NCI-H345 treated with DMSO at 0.1 percent for 48 hours (cell line): ENCODE measurements at regions not wholly inside any gene's neighbourhood (a gene's known extent, or its start where the extent isn't known, plus 50 kb on each side); places are given as distances from the start of the nearest gene placed in this dataset.
A peak's percentile ranks its signal among the peaks of the same experiment; 100 is the strongest.
"Not testable (repeated sequence)": the region's sequence is repeated elsewhere in the genome, so short reads cannot be mapped to it uniquely, and the experiment has no call there.

Experiments
- DNase-seq: peaks from one replicate; lab custom pipeline; 2025; ENCODE audit not compliant: unreplicated experiment; lab: John Stamatoyannopoulos, UW

DNA sequence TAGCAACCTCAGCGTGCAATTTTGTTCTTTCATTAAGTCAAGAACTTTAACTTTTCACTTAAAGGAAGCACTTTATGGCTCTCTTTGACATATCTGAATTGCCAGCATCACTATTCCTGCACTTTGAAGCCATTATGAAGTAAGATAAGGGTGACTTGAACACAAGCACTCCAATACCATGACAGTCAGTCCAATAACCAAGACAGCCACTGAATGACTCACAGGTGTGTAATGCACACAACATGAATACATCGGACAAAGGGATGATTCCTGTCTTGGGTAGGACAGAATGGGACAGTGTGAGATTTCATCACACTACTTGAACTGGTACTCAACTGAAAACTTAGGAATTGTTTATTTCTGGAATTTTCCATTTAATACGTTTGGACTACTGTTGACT, 233.7 kb upstream of the IPO5 start:
- no peak for DNase-seq

DNA sequence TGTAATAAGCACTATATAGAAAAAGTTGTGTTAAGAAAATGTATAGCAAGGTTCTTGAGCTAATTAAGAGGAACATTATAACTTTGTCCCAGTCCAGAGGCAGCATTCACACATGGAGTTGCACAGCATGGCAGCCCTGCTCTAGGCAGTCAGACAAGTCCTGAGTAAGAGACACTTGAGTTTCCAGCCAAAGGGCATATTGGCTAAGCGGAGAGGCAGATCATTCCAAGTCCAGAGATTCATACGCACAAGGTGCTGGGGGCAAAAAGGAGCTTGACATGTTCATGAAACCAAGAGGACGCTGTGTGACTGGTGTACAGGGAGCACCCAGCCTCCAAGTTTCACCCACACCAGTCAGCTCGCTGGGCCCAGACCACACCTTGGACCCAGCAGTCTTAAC, 232.6 kb upstream of the IPO5 start:
- no peak for DNase-seq

DNA sequence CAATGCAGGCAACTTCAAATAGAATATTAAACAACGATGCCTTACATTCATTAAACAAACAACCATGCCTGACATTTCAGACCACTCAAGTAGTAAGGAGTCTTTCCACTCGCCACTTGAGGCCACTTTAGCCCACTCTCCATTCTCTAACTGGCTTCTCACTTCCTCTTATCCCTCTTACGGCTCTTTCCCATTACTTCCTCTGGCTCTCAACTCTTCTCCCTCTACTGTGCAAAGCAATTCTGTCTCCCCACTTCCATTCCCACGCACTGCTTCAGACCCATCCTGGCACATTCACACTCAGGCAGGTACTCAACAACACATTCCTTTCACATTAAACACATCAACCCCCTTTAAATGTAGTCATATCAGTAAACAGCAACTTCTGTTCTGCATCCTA, 229.8 kb upstream of the IPO5 start:
- no peak for DNase-seq

DNA sequence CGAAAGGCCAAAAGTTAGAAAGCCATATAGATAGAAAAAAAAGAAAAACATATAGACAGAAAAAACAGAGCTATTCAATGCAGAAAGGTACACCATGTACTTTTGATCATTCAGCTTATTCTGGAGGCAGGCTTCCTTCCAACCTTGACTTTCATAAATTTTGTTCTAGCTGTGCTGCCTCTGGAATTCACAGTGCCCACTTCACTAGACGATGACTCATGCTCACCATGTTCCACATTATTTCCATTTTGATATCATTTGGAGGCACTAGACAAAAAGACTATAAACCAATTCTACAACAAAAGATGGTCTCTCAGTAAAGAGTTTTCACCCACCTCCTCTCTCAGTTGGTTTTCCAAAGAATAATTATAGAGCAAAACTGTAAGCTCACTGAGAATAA, 229.0 kb upstream of the IPO5 start:
- DNase-seq, result no peak

DNA sequence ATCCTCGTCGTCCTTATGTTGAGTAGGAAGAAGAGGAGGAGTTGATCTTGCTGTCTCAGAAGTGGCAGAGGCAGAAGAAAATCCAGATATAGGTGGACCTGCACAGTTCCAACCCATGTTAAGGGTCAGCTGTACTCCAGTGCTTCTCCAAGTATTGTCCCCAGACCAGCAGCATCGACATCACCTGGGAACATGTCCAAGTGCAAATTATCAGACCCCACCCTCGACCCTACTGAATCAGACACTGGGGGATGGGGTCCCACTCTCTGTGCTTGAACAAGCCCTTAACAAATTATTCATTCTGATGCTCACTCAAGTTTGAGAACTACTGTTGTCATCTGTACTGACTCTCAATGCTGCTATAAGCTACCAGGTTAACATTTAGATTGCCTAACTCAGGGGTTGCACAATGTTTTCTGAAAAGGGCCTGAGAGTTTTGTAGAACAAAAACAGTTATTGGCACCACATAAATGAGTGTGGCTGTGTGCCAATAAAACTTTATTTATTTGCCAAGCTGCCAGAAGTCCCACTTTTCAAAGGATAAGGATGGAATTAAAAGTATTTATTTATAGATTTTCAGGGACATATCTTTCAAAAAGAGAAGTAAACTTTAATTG, 226.7 kb upstream of the IPO5 start:
- no peak for DNase-seq

DNA sequence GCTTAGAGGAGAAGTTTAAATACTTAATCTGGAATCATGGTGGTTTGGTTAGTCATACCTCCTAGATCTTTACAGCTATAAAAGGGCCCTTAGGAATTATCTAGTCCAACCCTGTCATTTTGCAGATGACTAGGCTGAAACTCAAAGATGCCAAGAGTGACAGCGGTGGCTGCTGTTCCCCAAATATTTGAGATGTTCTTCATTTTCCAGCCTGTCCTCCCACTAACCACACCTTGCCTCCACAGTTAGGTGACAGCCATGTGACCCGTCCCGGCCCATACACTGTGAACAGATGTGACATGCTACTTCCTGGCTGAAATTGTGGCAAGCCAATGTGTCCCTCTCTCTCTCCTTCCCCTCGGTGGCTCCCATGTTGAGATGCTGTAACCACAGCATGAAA, 225.5 kb upstream of the IPO5 start:
- DNase-seq, result no peak

DNA sequence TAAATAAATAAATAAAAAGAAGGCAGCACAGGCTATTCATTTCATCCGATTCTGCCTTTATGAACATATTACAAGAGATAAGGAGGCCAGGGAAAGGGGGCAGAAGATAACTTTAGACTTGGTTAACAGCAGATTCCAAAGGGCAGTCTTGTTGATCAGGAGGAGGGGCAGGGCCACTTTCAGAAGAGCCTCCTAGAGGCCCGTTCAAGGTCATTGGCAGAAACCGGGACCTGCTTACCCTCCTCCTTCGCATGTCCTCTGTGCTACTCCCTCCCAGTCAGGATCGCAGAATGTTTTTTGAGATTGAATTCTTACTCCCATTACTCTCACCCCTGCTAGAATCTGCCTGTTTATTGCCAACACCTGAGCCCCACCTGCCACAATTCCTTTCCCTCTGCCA, 217.0 kb upstream of the IPO5 start:
- no peak for DNase-seq

DNA sequence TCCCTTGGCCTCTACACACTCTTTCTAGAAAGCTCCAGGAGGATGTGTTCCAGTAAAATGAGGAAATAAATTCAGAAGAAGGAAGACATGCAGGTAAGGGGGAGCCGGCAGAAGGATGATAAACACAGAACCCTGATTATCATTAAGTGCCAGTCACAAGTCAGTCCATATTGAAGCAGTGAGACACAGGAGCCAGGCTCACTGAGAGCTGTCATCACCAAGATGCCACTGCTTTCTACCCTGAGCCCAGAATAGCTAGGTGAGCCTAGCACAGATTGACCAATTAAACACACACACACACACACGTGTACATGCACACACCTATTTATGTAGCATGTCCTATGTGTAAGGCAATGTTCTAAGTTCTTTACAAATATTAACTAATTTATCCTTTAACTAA, 211.4 kb upstream of the IPO5 start:
- DNase-seq, result no peak

DNA sequence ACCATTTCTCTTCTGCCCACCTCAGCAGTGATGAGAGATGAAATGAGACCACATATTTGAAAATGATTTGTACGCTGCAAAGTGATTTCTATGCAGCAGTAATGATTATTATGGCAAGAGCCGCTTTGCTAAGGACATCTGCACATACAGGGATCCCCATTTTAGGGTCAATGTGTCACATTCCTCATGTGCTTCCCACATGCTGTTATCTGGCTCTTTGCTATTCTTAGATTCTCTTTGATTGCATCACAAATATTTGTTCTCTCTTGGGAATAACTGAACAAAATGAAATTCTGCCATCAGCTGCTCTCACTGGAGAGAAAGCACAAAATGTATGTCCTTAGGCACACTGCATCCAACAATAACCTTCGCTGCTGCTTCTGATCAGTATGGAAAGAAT, 209.5 kb upstream of the IPO5 start:
- no peak for DNase-seq

DNA sequence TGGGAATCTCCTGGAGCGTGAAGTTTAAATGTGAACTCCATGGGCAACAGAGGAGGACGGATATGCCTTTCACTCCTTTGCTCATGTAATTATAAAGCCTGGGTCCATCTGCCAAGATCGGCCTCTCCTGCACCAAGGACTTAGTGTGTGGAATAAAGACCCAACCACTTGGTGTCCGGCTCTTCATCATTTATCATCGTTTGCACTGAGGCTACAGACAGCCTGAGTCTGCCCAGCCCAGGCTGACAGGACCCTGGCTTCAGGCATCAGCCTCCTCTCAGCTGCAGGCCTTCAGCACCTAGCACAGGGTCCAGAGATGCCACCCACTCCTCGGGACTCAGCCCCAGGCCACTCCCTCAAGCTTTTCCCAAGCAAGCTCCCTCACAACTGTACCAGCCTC, 206.8 kb upstream of the IPO5 start:
- DNase-seq, result no peak

DNA sequence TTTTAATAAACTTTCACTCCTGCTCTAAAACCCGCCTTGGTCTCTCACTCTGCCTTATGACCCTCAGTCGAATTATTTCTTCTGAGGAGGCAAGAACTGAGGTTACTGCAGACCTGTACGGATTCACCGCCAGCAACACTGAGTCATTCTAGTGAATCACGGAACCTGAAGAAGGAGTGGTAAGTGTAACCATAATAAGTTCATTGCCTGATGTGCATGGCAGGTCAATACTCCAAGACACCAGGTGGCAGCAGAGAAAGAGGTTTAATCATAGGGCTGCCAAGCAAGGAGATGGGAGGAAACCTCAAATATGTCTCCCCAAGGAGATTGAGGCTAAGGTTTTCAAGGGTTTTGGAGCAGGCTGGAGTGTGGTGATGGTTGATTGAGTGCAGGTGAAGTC, 204.3 kb upstream of the IPO5 start:
- no peak for DNase-seq

DNA sequence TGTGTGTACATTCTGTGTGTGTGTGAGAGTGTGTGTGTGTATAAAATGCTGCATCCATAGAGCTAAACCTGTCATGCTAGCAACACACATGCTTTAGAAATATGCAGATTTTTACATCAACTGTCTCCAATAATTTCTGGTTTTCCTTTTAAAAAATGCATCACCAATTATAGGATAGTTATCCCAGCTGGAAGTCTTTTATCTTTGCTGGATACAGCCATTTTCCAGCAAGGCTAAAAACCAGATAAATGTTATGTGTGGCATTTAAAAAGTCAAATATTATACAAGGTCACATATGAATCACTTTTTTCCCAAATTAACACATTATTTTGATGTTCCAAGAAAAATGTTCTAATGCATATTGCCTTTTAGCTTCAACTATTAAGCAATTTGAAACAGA, 202.0 kb upstream of the IPO5 start:
- DNase-seq, result no peak

DNA sequence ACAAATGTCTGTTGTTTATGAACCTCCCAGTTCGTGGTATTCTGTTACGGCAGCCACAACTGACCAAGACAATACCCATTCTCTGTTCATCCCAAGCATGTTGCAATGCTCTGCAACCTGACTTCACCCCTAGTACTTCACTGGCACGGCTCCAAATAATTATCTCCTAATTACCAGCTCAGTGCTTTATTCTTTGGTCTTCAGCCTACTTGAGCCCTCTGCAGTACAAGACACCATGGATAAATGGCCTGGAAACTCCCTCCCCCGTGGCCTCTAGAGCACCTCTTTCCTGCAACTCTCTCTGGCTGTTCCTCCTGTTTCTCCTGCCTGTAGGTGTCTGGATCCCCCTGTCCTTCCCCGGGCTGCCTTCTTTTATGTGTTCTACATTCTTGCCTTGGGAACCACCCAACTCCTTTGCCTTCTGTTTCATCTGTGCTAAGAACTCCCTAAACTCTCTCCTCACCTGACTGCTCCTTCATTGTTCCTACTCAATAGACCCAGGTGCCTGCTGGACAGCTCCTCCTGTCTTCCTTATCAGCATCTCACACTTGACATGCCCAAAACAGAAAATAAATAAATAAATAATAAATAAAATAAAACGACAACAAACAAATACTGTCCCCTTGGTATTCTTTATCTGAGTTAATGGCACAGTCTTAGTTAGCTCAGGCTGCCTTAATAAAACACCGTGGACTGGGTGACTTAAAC, 200.4 kb upstream of the IPO5 start:
- DNase-seq, result no peak

DNA sequence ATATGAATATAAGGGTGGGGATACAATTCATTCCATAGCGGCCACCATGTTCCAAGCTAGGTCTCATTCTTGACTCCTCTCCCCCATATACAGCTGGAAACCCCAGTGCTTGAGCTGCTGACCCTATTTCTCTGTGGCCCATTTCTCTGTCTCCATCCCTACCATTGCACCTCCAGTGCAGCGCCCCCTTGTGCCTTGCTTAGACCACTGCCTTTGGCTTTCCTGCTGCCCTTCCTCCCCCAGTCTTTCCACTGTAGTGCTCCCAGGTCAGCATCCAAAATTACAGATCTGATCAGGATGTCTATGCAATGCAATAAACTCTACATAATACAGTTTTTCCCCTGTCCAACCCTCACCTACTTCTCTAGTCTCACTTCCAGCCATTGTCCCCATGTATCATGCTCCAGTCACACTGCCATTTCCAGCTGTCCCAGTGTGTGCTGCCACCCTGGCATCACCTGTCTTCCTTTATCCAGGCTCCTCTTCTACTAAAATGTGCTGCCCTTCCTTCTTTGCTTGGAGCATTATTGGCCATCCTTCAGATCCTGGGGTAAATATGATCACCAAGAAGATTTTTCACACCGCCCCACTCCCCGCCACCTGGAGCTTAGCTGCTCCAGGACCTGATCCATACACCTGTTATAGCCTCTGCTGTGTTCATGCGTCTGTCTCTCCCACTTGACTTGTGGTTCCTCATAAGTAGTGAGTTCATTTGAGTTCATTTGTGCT, 199.4 kb upstream of the IPO5 start:
- no peak for DNase-seq

DNA sequence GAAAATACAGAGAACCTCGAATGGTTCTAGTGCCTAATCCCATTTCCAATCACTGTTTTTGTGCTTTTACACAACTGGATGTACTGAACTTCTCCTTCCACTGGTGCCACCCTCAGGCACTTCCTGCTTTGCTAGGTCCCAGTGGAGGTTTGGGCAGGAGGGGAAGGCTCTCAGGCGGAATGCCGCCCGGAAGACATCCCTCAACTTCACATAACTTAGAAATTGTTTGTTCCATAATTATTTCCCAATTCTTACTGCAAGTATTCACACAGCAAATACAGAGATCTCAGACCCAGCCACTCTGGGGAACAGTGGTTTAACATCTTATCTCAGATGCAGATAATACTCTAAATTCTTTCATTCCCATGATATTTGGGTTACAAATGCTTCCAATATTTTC, 195.7 kb upstream of the IPO5 start:
- no peak for DNase-seq

DNA sequence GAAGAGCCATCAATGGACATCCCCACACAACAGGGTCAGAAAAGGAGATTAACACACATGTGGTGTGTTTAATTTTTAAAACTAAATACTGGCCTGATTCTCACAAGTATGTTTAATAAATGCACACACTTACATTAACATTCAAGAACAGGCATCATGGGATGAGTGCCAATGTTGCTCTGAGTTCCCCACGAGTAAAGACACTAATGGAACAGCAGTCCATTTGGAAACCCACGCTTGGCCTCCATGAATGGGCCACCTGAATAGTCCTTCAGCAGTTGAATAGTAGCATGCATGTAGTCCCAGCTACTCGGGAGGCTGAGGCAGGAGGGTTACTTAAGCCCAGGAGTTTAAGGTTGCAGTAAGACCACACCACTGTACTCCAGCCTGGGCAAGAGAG, 195.2 kb upstream of the IPO5 start:
- DNase-seq, result no peak

DNA sequence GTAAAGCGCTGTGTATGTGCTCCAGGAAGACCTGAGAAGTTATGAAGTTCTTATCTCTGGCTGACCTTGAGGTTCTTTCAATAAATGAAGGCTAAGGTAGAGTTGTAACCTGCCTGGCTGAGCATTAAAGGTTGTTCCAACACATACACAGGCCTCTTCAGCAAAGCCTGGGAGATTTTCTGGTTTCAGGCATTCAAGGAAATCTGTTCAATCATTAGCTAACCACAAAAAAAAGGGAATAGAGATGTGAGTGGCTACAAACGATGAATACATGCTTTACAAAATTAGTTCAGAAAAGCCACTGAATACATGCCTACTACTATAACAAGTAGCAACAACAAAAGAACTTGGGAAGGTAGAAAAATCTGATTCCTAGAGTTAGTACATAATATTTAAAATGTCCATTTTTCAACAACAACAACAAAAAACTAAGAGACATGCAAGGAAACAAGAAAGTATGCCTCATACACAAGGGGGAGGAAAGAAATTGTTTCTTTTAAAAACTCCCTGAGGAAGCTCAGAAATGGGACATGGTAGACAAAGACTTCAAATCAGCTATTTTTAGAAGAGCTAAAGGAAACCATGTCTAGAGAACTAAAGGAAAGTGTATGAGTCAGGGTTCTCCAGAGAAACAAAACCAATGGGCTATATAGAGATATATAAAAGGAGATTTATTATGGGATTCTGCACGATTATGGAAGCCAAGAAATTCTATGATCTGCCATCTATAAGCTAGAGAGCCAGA, 191.5 kb upstream of the IPO5 start:
- no peak for DNase-seq

DNA sequence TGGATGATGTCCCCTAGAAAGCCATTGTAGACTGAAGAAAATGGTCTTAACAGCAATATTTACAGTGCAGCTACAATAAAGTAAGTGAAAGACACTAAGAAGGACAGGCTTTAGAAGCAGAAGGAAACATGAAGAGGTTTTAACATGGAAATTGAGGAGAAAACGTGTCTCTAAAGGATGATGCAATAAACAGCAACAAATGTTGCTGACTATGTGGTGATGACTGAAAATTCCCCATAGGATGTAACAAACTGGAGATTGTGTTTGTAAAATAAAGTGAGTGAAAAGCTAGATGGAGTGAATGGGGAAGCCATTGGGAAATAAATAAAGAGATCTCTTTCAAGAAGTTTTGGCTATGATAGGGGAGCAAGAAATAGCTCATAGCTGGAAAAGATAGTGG, 186.7 kb upstream of the IPO5 start:
- no peak for DNase-seq

DNA sequence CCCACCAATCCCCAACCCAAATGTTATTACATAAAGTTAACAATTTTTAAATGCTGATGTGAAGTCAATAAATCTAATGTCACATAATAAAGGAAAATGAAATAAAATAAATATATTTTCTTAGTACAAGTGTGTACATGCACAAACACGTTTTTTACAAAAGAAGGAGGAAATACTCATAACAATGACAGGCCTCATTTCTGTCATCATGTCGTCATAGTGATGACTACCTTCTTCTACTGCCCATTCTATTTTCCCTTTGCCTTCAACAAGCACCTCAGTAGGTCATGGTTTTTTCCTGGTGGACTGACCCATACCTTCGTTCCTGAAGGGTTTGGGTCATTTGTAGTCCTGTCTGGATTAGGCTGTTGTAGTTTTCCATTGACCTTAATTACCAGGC, 185.3 kb upstream of the IPO5 start:
- DNase-seq, result no peak

DNA sequence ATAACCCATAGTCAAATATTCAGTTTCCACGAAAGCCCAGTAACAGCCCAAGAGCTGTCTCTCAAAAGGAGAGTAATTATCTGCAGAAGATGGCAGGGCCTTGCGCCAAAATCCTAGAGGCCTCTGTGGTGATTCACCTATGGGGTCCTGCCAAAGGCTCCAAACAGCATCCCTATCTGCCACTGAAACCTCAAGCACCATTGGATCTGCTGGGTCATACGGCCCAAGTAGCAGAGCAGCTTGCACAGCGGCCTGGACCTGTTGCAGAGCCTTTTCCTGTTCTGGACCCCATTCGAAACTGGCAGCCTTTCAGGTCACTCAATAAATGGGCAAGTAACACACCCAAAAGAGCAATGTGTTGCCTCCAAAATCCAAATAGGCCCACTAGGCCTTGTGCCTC, 183.2 kb upstream of the IPO5 start:
- DNase-seq, result not testable (repeated sequence)

DNA sequence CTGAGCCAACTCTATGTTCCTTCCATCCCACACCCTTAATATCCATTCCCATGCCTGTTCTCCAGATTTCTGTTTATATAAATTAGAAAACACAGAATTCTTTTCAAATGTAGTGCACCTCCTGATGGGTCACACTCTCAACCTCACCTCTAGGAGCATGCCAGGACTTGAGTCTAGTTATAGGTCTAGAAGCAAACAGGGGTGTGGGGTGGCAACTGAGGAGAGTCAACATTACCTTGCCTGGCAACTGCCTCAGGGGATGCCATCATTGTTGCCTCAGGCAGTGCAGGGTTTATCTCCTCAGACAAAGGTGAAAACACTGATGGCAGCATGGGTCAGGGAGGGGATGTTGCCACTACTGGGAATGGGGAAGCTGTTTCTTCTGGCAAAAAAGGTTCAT, 181.0 kb upstream of the IPO5 start:
- peak; percentile 13 for DNase-seq
